ENCODE measurements at regions not wholly inside any gene's neighbourhood (a gene's known extent, or its start where the extent isn't known, plus 50 kb on each side); places are given as distances from the start of the nearest gene placed in this dataset.

GRCh38 chr14:38138473-38139138 lies 69.1 kb upstream of the SSTR1 start:
- 83% methylated on average over 7 of the region's 7 CpGs for WGBS
- TF ChIP-seq EP300 (IDR thresholded peaks at IDR 0.05) = no peak
- TF ChIP-seq, protein P1, sequence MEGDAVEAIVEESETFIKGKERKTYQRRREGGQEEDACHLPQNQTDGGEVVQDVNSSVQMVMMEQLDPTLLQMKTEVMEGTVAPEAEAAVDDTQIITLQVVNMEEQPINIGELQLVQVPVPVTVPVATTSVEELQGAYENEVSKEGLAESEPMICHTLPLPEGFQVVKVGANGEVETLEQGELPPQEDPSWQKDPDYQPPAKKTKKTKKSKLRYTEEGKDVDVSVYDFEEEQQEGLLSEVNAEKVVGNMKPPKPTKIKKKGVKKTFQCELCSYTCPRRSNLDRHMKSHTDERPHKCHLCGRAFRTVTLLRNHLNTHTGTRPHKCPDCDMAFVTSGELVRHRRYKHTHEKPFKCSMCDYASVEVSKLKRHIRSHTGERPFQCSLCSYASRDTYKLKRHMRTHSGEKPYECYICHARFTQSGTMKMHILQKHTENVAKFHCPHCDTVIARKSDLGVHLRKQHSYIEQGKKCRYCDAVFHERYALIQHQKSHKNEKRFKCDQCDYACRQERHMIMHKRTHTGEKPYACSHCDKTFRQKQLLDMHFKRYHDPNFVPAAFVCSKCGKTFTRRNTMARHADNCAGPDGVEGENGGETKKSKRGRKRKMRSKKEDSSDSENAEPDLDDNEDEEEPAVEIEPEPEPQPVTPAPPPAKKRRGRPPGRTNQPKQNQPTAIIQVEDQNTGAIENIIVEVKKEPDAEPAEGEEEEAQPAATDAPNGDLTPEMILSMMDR (IDR thresholded peaks at IDR 0.05) = no peak
- no peak for TF ChIP-seq POLR2A (IDR thresholded peaks at IDR 0.05)
- TF ChIP-seq POLR2AphosphoS5 (IDR thresholded peaks at IDR 0.05) = no peak
- no peaks in the 10 kb centered on the region for H3K36me3 ChIP-seq
- no peaks in the 10 kb centered on the region for H3K9me3 ChIP-seq
- H3K27me3 ChIP-seq = no peaks in the 10 kb centered on the region
- no peak for DNase-seq (ENCODE audit: low spot score in 2 of 2)
- no peak overlapping the region for H3K27ac ChIP-seq
- H3K4me1 ChIP-seq = peaks cover 7% of the 10 kb centered on the region
- H3K4me3 ChIP-seq = no peak overlapping the region

- 83% methylated on average over 2 of the region's 2 CpGs for WGBS
- Histone ChIP-seq H3K36me3 (no peaks in the 10 kb centered on the region), H3K4me1 (peaks cover 18% of the 10 kb centered on the region), H3K27ac (no peak overlapping the region), H3K9me3 (no peaks in the 10 kb centered on the region), H3K4me3 (no peak overlapping the region), H3K27me3 (no peaks in the 10 kb centered on the region)
- no peak for TF ChIP-seq POLR2AphosphoS5 (IDR thresholded peaks at IDR 0.05)
- no peak for DNase-seq (ENCODE audit: low spot score in 2 of 2)
Observed at GRCh38 chr14:38139926-38140325, 67.8 kb upstream of the SSTR1 start.

DNA sequence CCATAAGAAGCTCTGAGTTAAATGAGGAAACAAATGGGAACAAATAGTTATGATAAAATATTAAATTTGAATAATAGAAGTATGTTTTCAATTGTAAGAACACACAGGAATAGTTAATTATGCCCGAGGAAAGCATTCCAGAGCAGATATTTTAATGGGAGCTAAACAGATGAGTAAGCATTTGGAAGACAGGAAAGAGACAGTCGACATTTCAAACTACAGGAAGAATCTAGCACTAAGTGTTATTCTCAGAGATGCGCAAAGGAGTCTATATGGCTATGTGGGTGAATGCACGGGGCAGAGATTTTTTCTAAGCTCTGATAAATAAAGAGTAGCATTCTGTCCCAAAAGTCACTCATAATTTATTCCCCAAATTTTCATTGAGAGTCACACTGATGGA lies 64.5 kb upstream of the SSTR1 start:
- WGBS = 43% methylated on average over 4 of the region's 4 CpGs
- no peak overlapping the region for H3K4me3 ChIP-seq

GRCh38 chr14:38143659-38144505 lies 63.8 kb upstream of the SSTR1 start:
- TF ChIP-seq POLR2AphosphoS5 (IDR thresholded peaks at IDR 0.05) (no peak), POLR2A (IDR thresholded peaks at IDR 0.05) (no peak), EP300 (IDR thresholded peaks at IDR 0.05) (no peak)
- TF ChIP-seq, protein P1 (IDR thresholded peaks at IDR 0.05) = no peak
- H3K9me3 ChIP-seq = no peaks in the 10 kb centered on the region
- peaks cover 18% of the 10 kb centered on the region for H3K4me1 ChIP-seq
- no peak overlapping the region for H3K4me3 ChIP-seq
- H3K27ac ChIP-seq = no peak overlapping the region
- H3K36me3 ChIP-seq = no peaks in the 10 kb centered on the region
- H3K27me3 ChIP-seq = no peaks in the 10 kb centered on the region
- DNase-seq (ENCODE audit: low spot score in 2 of 2) = no peak
- WGBS = 48% methylated on average over 6 of the region's 6 CpGs

More for the DNA sequence above, 64.5 kb upstream of the SSTR1 start:
- Histone ChIP-seq H3K4me1 (peaks cover 18% of the 10 kb centered on the region), H3K27me3 (no peaks in the 10 kb centered on the region), H3K36me3 (no peaks in the 10 kb centered on the region), H3K9me3 (no peaks in the 10 kb centered on the region), H3K27ac (no peak overlapping the region)
- no peak for DNase-seq (ENCODE audit: low spot score in 2 of 2)
- TF ChIP-seq POLR2A (IDR thresholded peaks at IDR 0.05) = no peak
- TF ChIP-seq EP300 (IDR thresholded peaks at IDR 0.05) = no peak
- TF ChIP-seq, protein P1 (IDR thresholded peaks at IDR 0.05) = no peak
- TF ChIP-seq POLR2AphosphoS5 (IDR thresholded peaks at IDR 0.05) = no peak

- 41% methylated on average over 4 of the region's 4 CpGs for WGBS
- H3K4me3 ChIP-seq = no peak overlapping the region
- no peak for DNase-seq (ENCODE audit: low spot score in 2 of 2)
- no peaks in the 10 kb centered on the region for H3K27me3 ChIP-seq
- no peak overlapping the region for H3K27ac ChIP-seq
- H3K9me3 ChIP-seq = no peaks in the 10 kb centered on the region
- TF ChIP-seq, protein P1 (IDR thresholded peaks at IDR 0.05) = no peak
- TF ChIP-seq POLR2A (IDR thresholded peaks at IDR 0.05) (no peak), EP300 (IDR thresholded peaks at IDR 0.05) (no peak), POLR2AphosphoS5 (IDR thresholded peaks at IDR 0.05) (no peak)
- H3K4me1 ChIP-seq = peaks cover 18% of the 10 kb centered on the region
- H3K36me3 ChIP-seq = no peaks in the 10 kb centered on the region
Observed at GRCh38 chr14:38145142-38145541, 62.6 kb upstream of the SSTR1 start.
